ENCODE measurements at regions not wholly inside any gene's neighbourhood (a gene's known extent, or its start where the extent isn't known, plus 50 kb on each side); places are given as distances from the start of the nearest gene placed in this dataset.
"Not testable (repeated sequence)": the region's sequence is repeated elsewhere in the genome, so short reads cannot be mapped to it uniquely, and the experiment has no call there.

GRCh38 chr14:106270476-106271121 lies 744.2 kb downstream of the TMEM121 start:
- TF ChIP-seq POLR2AphosphoS5, POLR2A (IDR thresholded peaks at IDR 0.05; ENCODE audit: low read depth, low read length): not testable (repeated sequence)
